GM21723 (cell line): ENCODE measurements at regions not wholly inside any gene's neighbourhood (a gene's known extent, or its start where the extent isn't known, plus 50 kb on each side); places are given as distances from the start of the nearest gene placed in this dataset.
"Not testable (repeated sequence)": the region's sequence is repeated elsewhere in the genome, so short reads cannot be mapped to it uniquely, and the experiment has no call there.

Experiments
- ATAC-seq: cut with Tn5 transposase; IDR thresholded peaks from one replicate; pipeline ENCODE4 v1.9.1; 2021; ENCODE audit warnings: mild to moderate bottlenecking, moderate library complexity; ENCODE audit not compliant: unreplicated experiment

- no peak for ATAC-seq
These were observed 139.9 kb upstream of the NCOR2 start for GRCh38 chr12:124707316-124707715.

DNA sequence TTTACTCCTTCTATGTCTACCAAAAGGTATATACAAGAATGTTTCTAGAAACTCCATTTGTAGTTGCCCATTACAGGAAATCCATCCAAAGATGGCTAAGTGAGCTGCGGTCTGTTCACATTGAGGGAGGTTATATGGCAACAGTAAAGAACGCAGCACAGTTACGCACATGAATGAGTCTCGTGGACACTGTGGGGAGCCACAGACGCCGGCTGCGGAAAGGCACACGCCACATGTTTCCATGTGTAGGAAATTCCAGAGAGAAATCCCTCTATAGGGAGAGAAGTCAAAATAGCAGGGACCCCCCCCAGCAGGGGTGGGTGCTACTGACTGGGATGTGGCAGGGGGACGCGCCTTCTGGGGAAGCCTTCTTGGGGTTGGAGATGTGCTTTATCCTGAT is 139.0 kb upstream of the NCOR2 start:
- no peak for ATAC-seq

DNA sequence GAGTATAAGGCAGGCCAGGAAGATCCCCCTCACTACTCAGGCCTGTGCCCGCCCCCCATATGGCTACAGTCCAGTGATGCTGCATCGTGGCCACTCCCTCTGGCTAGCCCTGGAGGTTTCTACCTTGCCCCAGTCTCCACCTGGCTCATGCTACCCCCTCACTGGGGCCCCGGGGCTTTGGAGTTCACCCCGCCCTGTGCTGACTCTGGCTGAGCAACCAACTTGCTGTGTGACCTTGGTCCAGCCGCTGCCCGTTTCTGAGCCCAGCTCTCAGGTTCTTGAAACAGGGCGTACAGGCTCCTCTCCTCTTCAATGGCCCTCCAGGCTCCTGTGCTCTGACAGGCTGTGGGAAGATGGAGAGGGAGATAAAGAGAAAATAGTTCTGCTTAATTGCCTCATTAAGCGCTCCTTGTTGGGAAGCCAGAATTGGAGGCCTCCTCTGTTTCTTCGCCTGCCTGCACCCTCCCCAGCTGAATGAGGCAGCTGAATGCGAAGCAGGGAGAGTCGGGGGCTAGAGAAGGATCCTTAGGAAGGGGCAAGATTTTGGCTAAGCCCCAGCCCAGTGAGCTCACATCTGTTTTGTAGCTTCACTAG is 138.2 kb upstream of the NCOR2 start:
- ATAC-seq: no peak

DNA sequence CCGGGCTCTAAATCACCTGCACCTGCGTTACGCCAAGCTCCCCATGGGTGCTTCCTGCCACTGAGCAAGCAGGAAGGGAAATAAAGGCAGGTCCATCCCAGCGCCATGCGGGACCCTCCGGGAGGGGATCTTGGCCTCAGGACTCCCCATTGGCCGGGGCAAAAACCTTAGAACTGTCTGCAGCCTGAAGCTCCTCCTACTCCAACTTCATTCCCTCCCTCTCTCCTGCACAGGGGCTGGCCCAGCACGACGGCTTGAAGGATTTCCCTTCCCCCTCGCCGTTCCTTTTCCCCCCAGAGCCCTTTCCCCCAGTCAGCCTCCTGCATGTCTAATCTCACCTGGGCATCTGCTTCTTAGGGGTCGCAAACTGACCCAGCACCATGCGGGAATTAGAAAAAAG is 137.2 kb upstream of the NCOR2 start:
- ATAC-seq: no peak

DNA sequence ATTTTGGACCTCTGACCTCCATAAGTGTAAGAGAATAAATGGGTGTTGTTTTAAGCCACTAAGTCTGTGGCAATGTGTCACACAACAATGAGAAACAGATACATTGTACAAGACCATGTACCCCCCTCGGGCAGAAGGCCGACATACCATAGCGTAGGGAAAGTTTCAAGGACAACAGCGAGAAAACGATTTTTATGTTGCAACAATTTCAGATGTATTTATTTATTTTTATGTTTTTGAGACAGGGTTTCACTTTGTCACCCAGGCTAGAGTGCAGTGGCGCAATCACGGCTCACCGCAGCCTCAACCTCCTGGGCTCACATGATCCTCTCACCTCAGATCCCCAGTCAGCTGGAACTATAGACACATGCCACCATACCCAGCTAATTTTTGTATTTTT is 136.4 kb upstream of the NCOR2 start:
- ATAC-seq: no peak

DNA sequence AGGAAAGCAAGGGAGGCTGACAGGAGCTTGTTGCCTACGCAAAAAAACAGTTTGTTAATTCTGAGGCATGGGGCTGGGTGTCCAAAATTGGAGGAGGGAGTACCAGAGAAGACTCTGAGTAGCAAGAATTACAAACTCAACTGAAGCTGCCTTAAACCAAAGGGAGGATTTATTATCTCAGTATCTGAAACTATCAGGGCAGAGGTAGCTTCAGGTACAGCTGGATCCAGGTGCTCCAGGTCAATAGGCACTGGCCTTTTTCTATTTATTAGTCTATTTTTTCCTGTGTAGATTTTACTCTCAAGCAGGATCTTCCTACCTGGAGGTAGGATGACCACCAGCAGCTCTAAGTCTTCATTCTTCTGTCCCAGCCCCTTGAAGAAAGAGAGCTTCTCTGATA is 135.3 kb upstream of the NCOR2 start:
- no peak for ATAC-seq

DNA sequence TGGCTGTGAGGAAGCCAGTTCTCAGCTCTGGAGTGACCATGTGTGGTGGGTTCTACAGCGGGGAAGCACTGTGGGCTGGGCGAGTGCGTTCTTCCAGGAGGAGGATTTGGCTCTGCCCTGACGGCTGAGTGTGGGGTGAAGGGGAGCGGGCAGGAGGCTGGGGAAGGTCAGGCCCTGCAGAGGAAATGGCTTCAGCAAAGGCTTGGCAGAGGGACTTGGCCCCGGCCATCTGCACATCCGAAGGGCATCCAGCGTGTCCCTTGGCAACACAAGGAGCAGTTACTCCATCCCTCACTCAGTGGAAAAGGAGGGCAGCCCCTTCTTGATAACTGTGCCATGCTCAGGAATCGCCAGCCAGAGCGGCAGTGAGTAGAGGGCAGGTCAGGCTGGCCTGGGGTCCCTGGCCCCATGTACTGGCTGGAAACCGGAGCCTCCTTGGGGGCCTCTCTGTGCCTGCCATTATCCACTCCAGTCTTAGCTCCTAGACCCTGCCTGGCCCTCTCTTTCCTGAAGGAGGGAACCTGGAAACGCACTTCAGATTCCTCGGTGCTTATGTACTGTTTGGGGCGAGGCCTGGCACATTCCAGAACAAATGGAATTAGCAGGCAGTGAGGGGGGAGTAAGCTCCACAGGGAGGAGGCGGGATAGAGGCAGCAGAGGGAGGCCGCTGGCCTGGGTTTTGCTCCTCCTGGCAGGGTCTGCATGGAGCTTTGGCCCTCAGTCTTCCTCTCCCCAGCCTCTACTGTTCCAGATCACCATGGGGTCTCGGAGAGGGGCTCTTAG is 133.6 kb upstream of the NCOR2 start:
- ATAC-seq: no peak

- ATAC-seq: no peak
These were observed 132.5 kb upstream of the NCOR2 start for GRCh38 chr12:124699909-124700308.

DNA sequence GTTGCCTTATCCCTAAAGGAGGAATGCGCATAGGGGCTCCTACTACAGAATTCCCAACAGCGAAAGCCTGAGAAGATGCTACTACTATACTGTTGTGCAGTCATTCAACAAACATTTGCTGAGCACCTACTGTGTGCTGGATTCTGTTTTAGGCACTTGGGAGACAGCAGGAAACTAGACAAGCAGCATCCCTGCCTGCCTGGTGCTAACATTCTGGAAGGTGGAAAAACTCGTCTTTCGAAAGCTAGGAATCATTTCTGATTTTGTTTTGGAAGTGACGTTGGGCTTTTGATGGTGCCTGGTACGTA is 131.5 kb upstream of the NCOR2 start:
- ATAC-seq: no peak

- ATAC-seq: no peak
These were observed 131.0 kb upstream of the NCOR2 start for GRCh38 chr12:124698211-124698997.

DNA sequence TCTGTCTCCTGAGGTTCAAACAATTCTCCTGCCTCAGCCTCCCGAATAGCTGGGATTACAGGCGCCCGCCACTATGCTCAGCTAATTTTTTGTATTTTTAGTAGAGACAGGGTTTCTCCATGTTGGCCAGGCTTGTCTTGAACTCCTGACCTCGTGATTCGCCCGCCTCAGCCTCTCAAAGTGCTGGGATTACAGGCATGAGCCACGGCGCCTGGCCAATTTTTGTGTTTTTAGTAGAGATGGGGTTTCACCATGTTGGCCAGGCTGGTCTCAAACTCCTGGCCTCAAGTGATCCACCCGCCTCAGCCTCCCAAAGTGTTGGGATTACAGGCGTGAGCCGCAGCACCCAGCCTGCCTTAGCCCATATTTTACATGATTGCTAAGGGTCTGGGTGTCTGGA is 130.3 kb upstream of the NCOR2 start:
- not testable (repeated sequence) for ATAC-seq

- ATAC-seq: no peak
These were observed 129.5 kb upstream of the NCOR2 start for GRCh38 chr12:124696693-124697476.

DNA sequence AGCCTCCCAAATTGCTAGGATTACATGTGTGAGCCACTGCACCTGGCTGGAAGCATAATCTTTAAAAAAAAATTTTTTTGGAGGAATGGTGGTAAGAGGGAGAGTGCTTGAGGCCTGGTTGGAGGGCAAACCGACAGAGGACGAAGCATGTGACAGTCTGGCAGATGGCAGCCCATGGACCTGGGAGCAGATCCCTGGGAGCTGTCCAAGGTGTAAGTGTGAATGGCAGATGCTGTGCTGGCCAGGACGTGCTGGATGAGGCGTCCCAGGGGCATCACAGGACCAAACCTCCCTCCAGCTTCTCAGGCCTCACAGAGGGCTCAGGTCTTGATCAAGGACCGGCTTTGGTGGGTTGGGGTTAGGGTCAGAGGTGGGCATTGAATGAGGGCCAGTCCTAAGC is 128.4 kb upstream of the NCOR2 start:
- no peak for ATAC-seq

DNA sequence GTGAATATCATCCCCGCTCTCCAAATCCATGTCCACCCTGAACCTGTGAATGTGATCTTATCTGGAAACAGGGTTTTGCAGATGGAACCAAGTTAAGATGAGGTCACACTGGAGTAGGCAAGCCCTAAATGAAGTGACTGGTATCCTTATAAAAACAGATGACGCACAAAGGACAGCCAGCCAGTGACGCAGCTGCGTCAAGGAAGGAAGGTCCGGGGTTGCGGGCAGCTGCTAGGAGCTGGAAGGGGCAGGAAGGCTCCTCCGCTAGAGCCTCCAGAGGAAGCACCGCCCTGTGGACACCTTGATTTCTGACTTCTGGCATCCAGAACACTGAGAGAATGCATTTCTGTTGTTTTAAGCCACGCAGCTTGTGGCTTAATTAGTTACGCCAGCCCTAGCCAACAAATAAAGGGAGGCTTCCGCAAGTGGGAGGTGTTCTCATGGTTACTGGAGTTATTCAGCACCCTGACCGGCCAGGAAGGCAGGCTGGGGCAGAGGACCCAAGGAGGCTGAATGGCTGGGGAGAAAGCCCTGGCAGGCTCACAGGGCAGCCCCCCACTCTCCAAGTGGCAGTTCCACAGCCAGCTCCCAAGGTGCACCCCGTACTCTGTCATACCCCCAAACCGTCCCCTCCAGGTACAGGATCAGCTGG is 127.6 kb upstream of the NCOR2 start:
- no peak for ATAC-seq

DNA sequence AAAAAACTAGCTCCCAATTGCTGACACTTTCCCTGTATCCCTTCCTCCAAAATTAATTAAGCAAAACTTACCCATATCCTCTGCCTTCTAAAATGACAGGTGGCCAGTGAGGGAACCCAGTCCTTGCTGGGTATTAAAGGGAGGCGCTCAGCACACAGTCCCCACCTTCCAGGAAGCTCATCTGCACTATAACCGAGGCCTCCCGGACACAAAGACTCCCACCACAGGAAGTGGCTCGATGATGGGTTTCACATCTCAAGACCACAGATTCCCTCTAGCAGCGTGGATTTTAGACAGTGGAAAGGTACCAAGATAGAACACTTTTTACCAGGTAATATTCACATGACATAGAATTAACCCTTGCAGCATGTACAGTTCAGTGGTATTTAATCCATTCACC is 126.8 kb upstream of the NCOR2 start:
- ATAC-seq: peak; percentile 60

DNA sequence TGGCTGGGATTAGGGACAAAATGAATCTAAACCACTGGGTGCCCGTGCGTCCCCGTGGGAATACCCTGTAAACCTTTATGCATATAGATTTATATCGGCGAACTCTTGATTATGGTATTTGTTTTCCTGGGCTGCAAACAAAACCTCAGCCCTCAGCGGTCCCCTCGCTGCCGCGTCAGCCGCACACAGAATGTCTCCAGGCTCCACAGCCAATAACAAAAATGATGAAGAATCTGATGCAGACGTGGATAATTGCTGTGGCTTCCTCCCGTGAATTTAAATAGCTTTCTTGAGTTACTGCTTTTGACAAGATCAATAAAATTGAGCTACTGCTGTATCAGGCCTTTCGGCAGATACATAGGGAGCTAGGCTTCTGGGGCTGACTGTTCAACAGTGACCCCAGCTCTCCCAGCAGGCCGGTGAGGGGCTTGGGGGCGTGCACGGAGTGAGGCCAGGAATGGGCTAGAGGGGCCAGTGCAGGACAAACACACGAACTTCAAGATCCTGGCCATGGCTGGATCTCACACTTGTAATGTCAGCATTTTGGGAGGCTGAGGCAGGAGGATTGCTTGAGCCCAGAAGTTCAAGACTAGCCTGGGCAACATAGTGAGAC is 125.8 kb upstream of the NCOR2 start:
- no peak for ATAC-seq

DNA sequence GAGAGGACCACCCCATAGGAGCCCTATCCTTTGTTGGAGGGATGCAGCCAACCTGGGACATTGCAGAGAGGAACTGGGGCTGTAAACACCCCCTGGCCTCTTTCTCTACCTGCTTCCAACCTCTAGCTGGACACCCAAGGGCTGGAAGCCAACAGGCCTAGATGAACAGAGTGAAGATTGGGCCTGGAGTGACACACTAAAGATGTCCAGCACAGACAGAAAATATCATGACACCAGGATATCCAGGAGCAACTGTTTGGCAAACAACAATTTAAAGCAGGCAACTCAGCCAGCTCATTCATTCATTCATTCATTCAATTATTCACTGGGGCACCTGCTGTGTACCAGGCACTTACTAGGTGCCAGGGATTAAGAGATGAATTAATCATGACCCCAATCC is 125.0 kb upstream of the NCOR2 start:
- no peak for ATAC-seq

DNA sequence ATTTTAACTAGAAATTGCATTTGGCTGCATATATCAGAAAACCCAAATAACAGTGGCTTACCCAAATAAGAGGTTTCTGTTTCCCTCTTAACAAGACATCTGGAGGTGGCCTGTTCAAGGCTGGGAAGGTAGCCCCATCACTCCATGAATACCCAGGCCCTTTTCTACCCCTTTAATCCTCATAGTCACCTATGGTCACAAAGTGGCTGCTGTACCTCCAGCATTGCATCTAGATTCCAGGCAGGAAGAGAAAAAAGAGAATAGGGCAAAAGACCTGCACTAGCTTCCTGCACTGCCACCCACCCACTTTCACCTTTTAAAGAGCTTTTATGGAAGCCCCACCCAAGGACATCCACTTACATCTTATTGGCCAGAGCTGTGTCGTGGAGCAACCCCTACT is 124.0 kb upstream of the NCOR2 start:
- ATAC-seq: no peak

DNA sequence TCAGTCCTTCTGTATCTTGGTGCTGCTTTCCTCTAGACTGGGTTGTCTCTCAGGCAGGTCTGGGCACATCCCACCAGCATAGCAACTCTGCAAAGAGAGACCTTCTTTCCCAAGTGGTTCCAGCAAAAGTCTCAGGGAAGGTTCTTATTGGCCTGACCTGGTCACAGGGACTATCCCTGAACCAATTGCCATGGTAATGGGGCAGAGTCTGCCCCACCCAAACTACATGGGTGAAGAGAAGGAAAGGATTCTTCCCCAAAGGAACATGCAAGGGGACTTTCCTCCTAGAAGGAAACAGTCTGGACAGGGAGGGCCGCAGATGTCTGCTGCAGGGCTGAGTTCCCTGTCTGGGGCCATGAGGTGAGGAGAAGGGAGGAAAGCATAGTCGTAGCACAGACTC is 122.2 kb upstream of the NCOR2 start:
- no peak for ATAC-seq

GRCh38 chr12:124688356-124688992 is 121.1 kb upstream of the NCOR2 start:
- ATAC-seq: no peak
